SKM-1 treated with dmso at 0.1 percent for 144 hours (cell line): ENCODE measurements at regions not wholly inside any gene's neighbourhood (a gene's known extent, or its start where the extent isn't known, plus 50 kb on each side); places are given as distances from the start of the nearest gene placed in this dataset.
"Not testable (repeated sequence)": the region's sequence is repeated elsewhere in the genome, so short reads cannot be mapped to it uniquely, and the experiment has no call there.

Experiments used
- DNase-seq: peaks from one replicate; lab custom pipeline; 2025; ENCODE audit not compliant: unreplicated experiment; lab: John Stamatoyannopoulos, UW

DNA sequence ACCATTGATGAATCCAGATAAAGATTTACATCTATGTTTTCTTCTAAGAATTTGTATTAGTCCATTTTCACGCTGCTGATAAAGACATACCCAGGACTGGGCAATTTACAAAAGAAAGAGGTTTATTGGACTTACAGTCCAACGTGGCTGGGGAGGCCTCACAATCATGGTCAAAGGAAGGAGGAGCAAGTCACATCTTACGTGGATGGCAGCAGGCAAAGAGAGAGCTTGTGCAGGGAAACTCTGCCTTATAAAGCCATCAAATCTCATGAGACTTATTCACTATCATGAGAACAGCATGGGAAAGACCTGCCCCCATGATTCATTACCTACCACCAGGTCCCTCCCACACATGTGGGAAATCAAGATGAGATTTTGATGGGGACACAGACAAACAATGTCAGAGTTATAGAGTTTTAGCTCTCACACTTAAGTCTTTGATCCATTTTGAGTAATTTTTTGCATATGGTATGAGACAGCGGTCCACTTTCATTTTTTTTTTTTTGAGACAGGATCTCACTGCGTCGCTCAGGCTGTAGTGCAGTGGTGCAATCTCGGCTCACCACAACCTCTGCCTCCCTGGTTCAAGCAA lies 53.5 kb upstream of the JADE2 start:
- not testable (repeated sequence) for DNase-seq

DNA sequence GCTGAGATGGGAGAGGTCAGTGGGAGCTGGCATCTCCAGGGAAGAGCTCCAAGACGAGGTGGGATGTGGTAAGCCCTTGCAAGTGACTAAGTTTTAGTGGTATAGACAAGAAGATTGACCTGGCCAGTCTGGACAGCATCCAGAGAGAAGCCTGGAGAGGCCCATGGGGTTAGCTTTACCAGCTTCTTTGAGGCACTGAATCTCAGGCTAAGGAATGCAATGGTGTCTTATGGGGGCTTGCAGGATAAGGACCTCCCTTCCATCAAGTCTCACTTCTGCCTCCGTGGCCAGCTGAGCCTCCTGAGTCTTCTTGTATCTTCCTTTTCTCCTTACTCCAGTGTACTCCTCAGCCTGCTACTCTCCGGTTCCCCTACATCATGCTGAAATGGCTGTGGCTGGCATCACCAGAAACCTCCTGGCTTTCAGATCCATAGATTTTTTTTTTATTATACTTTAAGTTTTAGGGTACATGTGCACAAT lies 56.5 kb upstream of the JADE2 start:
- DNase-seq, result no peak

DNA sequence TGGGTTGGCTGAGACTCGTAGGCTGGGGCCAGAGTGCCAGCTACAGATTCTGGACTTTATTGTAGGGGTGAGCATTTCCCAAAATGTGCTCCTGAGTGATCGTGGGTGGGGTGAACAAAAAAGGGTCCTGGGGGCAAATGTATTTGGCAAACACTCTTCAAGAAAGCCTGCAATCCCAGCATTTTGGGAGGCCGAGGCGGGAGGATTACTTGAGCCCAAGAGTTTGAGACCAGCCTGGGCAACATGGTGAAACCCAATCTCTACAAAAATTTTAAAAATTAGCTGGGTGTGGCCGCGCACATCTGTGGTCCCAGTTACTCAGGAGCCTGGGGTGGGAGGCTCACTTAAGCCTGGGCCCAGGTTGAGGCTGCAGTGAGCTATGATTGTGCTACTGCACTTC lies 55.5 kb upstream of the CDKN2AIPNL start:
- DNase-seq, result no peak

GRCh38 chr5:134466241-134467069 lies 54.8 kb upstream of the CDKN2AIPNL start:
- DNase-seq, result peak; percentile 67

- peak; percentile 66 for DNase-seq
Measured at GRCh38 chr5:134465816-134466240, 54.1 kb upstream of the CDKN2AIPNL start.

GRCh38 chr5:134464988-134465815 lies 53.5 kb upstream of the CDKN2AIPNL start:
- DNase-seq, result peak; percentile 62

- no peak for DNase-seq
Measured at GRCh38 chr5:134463991-134464760, 52.5 kb upstream of the CDKN2AIPNL start.

DNA sequence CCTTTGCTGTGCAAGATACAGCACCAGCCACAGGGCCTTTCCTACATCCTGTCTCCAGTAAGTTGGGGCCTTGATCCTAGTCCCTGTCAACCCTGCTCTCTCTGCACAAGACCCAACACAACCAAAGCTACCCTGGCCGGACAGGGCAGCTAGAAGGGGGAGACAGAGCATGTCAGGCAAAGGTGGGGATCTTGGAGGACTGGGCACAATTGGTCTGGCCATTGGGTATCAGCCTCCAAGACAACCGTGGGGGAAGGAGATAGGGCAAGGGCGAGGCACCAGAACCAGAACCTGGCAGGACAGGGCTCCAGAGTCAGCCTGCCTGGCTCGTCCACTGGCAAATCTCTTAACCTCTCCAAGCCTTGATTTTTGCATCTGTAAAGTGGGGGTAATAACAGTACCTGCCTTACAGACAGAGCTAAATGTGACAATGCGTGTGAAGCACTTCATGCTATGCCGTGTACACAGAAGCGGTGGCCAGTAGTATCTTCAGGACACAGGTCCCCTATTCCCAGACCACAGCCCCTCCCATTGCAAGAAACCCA lies 51.6 kb upstream of the CDKN2AIPNL start:
- DNase-seq, result no peak

- no peak for DNase-seq
Measured at GRCh38 chr5:134462761-134463160, 51.1 kb upstream of the CDKN2AIPNL start.

DNA sequence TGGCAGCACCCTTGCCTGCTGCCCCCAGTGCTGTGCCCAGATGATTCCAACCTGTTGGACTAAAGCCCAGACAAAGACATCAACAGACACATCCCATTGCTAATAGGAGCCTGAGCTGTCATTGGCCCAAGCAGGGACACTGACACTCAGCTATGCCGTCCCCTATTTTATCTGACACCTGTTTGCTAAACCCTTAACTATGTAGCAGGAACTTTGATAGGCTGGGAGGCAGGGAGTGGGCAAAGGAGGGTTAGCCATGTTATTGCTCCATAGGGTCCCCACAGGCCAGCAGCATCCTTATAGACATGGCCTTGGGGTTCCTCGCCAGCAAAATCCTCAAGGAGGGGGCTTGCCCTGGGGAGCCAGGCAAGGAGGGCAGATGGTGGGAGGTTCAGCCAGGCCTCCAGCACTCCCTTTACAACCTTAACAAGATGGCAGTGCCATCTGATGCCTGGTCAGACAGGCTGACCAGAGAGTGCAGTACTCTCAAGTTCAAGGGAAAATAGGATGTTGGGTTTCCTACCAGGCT lies 50.4 kb upstream of the CDKN2AIPNL start:
- DNase-seq, result no peak
